Liver (tissue), 3 donors: ENCODE measurements at regions not wholly inside any gene's neighbourhood (a gene's known extent, or its start where the extent isn't known, plus 50 kb on each side); places are given as distances from the start of the nearest gene placed in this dataset.

Source experiments
- FOXA1 ChIP-seq: IDR thresholded peaks from 2 replicates; pipeline ENCODE4 v1.6.1; 2016; ENCODE audit warnings: antibody characterized with exemption
- GABPA ChIP-seq, 2 donors: IDR thresholded peaks in 1 of 2; conservative IDR thresholded peaks in 1 of 2; 2 replicates each; pipeline ENCODE4 v1.6.1; 2016; ENCODE audit warnings: antibody characterized with exemption in 2 of 2, mild to moderate bottlenecking in 1 of 2, moderate library complexity in 1 of 2
- MAX ChIP-seq: IDR thresholded peaks from 2 replicates; pipeline ENCODE4 v1.6.1; 2016; ENCODE audit warnings: antibody characterized with exemption
- NR2F2 ChIP-seq: IDR thresholded peaks from 2 replicates; pipeline ENCODE4 v1.6.1; 2016; ENCODE audit warnings: antibody characterized with exemption
- RAD21 ChIP-seq, 2 donors: IDR thresholded peaks; 2 replicates each; pipeline ENCODE4 v1.6.1; 2016; ENCODE audit warnings: antibody characterized with exemption in 2 of 2, mild to moderate bottlenecking in 2 of 2
- RXRA ChIP-seq, 2 donors: IDR thresholded peaks; 2 replicates each; pipeline ENCODE4 v1.6.1; 2017 to 2018; ENCODE audit warnings: antibody characterized with exemption in 2 of 2, mild to moderate bottlenecking in 1 of 2
- SP1 ChIP-seq: IDR thresholded peaks from 2 replicates; pipeline ENCODE4 v1.6.1; 2018; ENCODE audit warnings: antibody characterized with exemption, mild to moderate bottlenecking
- TAF1 ChIP-seq: conservative IDR thresholded peaks from 2 replicates; pipeline ENCODE4 v1.6.1; 2016; ENCODE audit warnings: antibody characterized with exemption, mild to moderate bottlenecking
- YY1 ChIP-seq: IDR thresholded peaks from 2 replicates; pipeline ENCODE4 v1.6.1; 2016; ENCODE audit warnings: antibody characterized with exemption, mild to moderate bottlenecking
- TF ChIP-seq, protein P1 (sequence below): fragments of 150-350 bp; IDR thresholded peaks from 2 replicates; pipeline ENCODE4 v1.5.1; 2017; ENCODE audit warnings: improper control_type of control experiment, low read depth, low read length; ENCODE audit not compliant: missing input control
- TF ChIP-seq, protein P2 (sequence below): IDR thresholded peaks from 2 replicates; pipeline ENCODE4 v1.6.1; 2016; ENCODE audit warnings: antibody characterized with exemption
- TF ChIP-seq, protein P3 (sequence below): IDR thresholded peaks from 2 replicates; pipeline ENCODE4 v1.6.1; 2016; ENCODE audit warnings: antibody characterized with exemption
- TF ChIP-seq, protein P4 (sequence below): IDR thresholded peaks from 2 replicates; pipeline ENCODE4 v1.6.1; 2016; ENCODE audit warnings: antibody characterized with exemption, mild to moderate bottlenecking
- donor health status: healthy.
- donor health status: healthy.

DNA sequence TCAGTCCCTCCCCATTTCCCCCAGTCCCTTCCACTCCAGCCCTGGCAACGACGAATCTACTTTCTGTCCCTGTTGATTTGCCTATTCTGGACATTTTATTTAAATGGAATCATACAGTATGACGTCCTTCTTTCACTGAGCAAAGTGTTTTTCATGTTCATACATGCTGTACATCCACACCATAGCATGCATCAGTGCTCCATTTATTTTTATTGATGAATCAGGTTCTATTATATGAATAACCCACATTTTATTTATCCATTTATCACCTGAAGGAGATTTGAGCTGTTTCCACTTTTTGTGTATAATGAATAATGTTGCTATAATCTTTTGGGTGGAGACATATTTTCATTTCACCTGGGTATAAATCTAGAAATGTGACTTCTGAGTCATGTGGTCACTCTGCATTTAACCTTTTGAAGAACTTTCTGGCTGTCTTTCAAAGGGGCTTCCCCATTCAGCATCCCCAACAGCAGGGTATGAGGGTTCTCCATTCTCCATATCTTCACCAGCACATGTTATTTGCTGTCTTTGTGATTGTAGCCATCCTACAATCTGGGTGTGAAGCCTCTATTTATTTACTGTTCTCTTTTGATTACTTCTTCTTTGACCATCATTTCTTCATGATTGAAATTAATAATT, 531.7 kb downstream of the ETS1 start:
- TF ChIP-seq, protein P1, sequence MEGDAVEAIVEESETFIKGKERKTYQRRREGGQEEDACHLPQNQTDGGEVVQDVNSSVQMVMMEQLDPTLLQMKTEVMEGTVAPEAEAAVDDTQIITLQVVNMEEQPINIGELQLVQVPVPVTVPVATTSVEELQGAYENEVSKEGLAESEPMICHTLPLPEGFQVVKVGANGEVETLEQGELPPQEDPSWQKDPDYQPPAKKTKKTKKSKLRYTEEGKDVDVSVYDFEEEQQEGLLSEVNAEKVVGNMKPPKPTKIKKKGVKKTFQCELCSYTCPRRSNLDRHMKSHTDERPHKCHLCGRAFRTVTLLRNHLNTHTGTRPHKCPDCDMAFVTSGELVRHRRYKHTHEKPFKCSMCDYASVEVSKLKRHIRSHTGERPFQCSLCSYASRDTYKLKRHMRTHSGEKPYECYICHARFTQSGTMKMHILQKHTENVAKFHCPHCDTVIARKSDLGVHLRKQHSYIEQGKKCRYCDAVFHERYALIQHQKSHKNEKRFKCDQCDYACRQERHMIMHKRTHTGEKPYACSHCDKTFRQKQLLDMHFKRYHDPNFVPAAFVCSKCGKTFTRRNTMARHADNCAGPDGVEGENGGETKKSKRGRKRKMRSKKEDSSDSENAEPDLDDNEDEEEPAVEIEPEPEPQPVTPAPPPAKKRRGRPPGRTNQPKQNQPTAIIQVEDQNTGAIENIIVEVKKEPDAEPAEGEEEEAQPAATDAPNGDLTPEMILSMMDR = no peak
- TF ChIP-seq TAF1 (no peak), SP1 (no peak), RAD21 (IDR thresholded peaks at IDR 0.05) (no peak), RXRA (IDR thresholded peaks at IDR 0.05) (no peak), YY1 (no peak), MAX (no peak), FOXA1 (no peak), NR2F2 (no peak), GABPA (IDR thresholded peaks at IDR 0.05 in 1 of 2, conservative IDR thresholded peaks at IDR 0.05 in 1 of 2) (no peak)
- TF ChIP-seq, protein P2, sequence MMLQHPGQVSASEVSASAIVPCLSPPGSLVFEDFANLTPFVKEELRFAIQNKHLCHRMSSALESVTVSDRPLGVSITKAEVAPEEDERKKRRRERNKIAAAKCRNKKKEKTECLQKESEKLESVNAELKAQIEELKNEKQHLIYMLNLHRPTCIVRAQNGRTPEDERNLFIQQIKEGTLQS = no peak
- TF ChIP-seq, protein P3, sequence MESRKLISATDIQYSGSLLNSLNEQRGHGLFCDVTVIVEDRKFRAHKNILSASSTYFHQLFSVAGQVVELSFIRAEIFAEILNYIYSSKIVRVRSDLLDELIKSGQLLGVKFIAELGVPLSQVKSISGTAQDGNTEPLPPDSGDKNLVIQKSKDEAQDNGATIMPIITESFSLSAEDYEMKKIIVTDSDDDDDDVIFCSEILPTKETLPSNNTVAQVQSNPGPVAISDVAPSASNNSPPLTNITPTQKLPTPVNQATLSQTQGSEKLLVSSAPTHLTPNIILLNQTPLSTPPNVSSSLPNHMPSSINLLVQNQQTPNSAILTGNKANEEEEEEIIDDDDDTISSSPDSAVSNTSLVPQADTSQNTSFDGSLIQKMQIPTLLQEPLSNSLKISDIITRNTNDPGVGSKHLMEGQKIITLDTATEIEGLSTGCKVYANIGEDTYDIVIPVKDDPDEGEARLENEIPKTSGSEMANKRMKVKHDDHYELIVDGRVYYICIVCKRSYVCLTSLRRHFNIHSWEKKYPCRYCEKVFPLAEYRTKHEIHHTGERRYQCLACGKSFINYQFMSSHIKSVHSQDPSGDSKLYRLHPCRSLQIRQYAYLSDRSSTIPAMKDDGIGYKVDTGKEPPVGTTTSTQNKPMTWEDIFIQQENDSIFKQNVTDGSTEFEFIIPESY = no peak
- TF ChIP-seq, protein P4, sequence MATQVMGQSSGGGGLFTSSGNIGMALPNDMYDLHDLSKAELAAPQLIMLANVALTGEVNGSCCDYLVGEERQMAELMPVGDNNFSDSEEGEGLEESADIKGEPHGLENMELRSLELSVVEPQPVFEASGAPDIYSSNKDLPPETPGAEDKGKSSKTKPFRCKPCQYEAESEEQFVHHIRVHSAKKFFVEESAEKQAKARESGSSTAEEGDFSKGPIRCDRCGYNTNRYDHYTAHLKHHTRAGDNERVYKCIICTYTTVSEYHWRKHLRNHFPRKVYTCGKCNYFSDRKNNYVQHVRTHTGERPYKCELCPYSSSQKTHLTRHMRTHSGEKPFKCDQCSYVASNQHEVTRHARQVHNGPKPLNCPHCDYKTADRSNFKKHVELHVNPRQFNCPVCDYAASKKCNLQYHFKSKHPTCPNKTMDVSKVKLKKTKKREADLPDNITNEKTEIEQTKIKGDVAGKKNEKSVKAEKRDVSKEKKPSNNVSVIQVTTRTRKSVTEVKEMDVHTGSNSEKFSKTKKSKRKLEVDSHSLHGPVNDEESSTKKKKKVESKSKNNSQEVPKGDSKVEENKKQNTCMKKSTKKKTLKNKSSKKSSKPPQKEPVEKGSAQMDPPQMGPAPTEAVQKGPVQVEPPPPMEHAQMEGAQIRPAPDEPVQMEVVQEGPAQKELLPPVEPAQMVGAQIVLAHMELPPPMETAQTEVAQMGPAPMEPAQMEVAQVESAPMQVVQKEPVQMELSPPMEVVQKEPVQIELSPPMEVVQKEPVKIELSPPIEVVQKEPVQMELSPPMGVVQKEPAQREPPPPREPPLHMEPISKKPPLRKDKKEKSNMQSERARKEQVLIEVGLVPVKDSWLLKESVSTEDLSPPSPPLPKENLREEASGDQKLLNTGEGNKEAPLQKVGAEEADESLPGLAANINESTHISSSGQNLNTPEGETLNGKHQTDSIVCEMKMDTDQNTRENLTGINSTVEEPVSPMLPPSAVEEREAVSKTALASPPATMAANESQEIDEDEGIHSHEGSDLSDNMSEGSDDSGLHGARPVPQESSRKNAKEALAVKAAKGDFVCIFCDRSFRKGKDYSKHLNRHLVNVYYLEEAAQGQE = no peak
